Stimulated activated CD8-positive, alpha-beta memory T cell treated with anti-CD3 and anti-CD28 coated beads, Interleukin-4, amount 100 ng/mL, for 1 hour (primary cell): ENCODE measurements at regions not wholly inside any gene's neighbourhood (a gene's known extent, or its start where the extent isn't known, plus 50 kb on each side); places are given as distances from the start of the nearest gene placed in this dataset.

Source experiments
- DNase-seq, 2 donors: peaks; one replicate each; pipeline ENCODE4 v3.0.0-alpha.2; 2020; ENCODE audit warnings: low read depth in 2 of 2, low spot score in 1 of 2

DNA sequence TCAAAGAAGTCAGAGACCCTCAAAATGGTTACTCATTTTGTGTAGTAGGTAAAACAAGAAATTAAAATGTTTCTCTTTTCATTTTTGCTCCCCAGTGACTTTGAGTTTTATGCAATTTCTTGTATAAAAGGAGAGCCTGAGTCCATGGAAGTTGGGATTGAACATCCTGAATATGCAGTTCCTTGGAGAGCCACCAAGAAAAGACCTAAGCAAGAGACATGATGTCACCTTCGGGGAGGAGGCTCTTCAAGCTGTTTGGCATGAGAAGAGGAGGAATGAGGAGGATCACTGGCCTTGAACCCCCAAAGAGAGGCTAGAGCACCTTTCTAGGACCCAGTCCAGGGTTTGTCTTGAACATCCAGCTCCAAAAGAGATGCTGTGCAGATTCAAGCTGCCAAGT is 62.3 kb upstream of the CALM2 start:
- no peak for DNase-seq

DNA sequence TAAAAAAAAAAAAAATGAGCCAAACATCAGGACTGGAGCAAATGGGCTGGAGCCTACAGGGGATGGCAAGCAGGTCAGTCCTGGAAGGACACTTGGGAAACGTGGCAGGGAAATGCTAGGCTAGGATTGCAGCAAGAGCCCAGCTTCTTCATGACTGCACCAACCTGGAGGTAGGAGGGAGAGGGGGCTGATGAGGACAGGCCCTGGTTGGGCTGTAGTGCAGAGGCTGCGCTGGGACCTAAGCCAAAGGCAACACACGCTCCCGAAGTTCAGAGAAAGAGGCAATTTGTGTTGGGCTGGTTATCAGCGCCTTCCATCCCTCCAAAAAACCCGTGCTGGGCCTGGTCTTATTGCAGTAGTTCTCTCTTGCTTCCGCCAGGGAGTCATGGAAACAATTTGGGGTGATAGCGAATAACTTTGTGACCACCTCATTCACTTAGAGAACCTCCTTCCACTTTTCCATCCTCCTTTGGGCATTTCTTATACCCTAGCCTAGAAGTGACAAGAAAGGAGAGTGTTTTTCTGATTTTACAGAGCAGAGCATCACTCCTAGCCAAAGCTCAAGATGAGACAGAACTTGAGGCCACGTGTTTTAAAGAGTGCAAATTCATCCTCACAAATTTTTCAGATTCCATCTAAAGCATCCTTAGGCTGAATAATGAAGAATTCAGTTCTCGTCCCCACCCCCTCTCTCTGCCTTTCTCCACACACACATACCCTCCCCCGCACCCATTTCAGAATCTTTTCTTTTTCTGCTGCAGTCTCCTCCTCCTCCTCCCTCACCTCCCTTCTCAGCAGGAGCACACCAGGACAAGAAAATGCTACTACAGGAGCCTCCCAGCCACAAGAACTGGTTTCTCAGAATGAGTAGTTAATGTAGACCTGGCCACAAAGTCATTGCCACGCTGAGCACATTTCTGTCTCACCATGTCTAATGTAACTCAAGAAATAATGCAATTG is 61.3 kb upstream of the CALM2 start:
- no peak for DNase-seq

DNA sequence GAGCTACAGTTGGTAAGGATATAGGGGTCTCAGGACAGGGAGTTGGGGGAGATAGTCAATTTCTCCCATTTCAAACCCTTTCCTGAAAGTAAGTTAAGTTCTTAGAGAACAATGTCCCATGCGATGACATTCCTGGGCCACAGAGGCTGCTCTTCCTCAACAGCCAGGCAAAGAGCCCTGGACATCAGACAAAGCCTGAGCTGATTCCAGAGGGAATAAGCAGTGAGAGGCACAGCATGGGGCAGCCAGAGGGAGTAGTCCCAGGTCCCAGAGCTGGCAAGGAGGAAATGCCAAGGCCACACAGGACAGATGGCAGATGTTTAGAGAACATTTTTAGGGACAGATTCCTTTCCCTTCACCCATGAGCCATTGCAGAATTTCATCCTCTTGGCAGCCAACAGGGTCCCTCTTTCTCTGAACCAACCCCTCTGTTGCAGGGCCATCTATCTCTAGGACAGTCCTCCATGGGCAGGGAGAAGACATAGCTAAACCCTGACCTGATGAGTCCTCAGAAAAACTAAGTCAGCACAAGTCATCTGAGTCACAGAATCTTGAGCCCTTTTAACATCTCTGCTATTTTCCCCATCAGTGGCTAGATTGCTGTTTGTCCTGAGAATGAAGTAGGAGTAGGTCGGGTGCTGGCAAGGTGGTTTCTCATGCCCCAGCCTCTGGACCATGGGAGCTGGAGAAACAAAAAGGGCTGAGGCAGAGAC is 60.3 kb upstream of the CALM2 start:
- DNase-seq, result no peak

DNA sequence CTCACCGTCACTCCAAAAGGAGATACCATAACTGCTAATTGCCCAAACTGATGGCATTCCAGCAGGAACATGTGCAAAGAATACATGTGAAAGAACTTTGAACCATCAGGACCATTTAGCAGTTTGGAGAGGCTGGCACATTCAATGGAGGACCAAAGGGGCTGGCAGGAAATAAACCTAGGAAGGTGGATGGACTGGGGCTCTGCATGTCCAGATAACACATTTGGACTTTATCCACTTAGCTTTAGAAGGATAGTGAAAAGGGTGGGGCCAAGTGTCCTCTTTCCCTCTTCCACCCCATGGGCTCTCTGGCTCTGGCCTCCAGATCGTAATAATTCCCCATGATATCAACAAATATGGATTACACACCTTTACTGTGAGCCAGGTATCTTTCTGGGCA is 58.8 kb upstream of the CALM2 start:
- DNase-seq, result no peak

DNA sequence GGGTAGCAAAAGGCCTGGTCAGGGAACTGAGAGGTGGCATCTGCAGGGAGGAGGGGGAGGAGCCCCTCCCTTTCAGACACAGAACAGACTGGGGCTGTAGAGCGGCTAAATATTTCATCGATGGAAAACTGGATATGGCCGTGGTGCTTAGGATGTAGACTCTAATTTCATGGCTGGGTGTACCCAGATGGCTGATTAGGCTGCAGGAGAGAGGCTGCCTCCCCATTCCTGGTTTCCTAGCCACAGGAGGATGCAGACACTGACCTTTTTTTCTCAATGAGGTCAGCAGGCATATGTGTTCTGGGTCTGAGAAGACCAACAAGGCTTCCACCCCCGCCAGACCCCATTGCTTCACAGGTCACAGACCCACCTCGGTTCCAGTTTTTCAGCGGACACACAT is 58.1 kb upstream of the CALM2 start:
- DNase-seq, result no peak

DNA sequence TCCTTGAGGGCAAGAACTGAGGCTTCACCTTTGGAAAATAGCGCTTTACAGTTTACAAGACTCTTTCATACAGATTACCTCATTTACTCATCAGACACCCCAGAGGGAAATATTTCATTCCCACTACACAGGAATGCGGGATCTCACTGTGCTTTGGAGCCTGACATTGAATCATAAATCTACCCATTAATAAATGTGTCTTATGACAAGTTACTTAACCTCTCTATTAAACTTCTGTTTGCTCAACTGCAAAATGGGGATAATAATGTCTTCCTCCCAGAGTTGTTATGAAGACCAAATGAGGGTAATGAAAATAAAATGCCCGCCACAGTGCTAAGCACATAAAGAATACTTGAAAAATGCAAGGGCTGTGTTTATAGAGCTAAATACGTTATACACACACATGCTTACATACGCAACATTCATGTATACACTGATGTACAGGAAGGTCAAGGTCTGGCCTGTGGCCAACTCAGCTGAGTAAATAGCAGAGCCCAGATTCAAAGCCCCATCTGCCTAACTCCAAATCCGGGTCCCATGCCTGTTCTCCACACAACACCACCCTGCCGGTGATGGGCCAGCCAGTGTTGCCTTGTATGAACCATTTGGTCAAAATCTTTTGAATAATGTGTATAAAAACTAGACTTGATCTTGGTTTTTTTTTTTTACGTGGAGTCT is 56.6 kb upstream of the CALM2 start:
- DNase-seq, result no peak

DNA sequence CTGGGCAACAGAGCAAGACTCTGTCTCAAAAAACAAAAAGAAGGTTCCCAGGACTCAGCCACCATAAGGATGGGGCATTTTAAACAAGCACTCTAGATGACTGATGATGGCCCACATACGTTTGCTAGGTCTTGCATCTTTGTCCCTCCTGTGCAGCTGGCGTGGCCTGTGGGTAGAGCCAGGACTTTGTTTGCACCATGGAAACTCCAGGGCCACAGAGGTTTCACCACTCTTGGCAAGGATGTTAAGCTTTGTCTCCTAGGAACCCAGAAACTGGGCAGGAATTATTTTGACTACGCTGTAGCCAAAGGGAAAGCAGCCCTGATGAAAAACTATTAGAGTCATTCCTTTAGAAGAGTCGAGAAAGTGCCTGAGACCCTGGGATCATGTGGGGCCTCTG is 54.1 kb upstream of the CALM2 start:
- DNase-seq, result no peak

DNA sequence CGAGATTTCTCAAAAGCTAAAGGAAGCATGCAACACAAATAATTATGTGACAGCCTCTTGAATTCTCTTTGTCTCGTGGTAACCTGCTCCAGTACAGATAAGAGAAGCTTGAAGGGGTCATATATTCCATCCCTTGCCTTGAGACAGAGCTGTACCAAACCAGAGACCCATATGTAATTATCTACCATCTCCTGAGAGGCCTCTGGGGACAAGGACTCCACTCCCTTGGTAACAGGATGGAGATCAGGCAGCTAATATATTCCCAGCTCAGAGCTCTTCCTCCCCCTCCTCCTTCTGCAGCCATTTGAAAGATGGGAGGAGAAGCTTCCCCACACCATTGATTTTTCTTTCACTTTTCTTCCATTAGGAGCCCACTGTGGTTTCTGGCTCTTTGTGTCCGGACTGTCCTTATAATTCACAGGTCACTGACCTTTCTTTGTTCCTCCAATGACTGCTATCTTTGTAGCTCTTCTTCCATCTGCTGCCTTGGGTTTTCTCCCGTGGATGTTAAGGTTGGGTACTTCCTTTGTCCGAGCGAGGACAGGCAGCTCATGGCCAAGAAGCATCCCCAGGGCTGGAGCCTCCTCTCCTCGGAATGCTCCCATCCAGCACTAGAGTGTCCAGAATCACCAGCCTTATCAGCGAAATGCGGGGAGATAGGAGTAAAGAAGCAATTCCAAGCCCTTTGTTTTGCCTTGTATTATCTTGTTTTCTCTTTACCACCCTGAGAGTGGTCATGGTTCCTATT is 51.4 kb upstream of the CALM2 start:
- no peak for DNase-seq

DNA sequence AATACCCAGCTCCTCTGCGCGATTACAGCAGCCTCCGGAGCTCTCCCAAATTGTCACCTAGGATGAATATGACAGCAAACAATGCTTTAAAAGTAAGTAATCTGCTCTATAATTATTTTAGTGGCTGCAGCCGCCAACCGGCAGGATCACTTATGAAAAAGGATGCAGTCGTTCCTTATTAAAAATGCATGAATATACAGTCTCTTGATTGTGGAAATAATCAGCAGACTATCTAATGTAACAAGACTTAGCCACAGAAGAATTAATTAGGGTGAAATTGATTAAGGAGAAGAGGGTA is 50.6 kb upstream of the CALM2 start:
- DNase-seq, result no peak

DNA sequence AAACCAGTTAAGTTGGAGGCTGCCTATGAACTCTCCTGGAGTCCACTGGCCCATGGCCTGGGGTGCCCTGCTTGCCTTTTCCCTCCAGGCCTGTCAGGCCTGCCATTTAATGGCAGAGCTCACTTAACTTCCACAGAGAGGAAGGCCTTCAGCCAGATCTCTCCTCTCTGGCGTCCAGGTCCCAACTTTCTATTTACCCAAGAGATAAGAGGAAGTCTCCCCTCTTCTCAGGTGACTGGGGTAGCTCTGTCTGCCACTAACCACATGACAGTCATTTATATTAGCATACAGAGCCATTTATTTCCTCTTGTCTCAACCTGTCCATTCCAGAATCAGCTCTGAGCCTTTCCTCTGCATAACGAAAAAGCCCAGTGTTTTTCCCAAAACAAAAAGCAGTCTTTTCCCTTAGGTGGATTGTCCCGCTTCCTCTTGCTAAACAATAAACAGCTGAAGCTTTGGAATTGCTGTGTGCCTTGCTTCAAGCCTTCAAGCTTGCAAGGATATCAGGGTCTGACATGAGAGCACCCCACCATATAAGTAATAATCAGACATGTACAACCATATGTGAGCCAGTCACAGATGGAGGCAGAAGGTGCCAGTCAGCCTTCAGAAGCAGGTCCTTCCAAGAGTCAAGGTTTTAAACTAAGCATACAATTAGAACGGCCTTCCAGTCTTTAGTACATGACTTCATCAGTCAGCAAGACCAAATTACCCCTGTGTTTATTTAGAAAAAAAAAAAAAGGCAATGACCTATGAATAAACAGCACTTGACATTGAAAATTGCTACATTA is 50.0 kb upstream of the CALM2 start:
- DNase-seq, result no peak
